Small intestine (tissue), 7 donors: ENCODE measurements at regions not wholly inside any gene's neighbourhood (a gene's known extent, or its start where the extent isn't known, plus 50 kb on each side); places are given as distances from the start of the nearest gene placed in this dataset.

Source experiments
- DNase-seq, 2 donors: peaks; one replicate each; pipeline versions ENCODE4 v3.0.0 to v3.0.0-alpha.2; 2013
- FAIRE-seq: peaks from 2 replicates; lab custom pipeline; 2012; peaks lifted over from hg19 to GRCh38; lab: Jason Lieb, UNC
- H3K27ac ChIP-seq, 3 donors: one replicate each; pipeline ENCODE4 v1.5.1; 2013; ENCODE audit warnings: low read length in 2 of 3, mild to moderate bottlenecking in 2 of 3, control low read depth in 1 of 3, inconsistent platforms in 1 of 3, low read depth in 1 of 3, moderate library complexity in 1 of 3
- H3K27me3 ChIP-seq, 3 donors: one replicate each; pipeline ENCODE4 v1.6.1; 2013; ENCODE audit warnings: low read length in 3 of 3, inconsistent platforms in 1 of 3; ENCODE audit not compliant: control insufficient read depth in 3 of 3, insufficient read depth in 3 of 3
- H3K36me3 ChIP-seq, 3 donors: one replicate each; pipeline ENCODE4 v1.6.1; 2013; ENCODE audit warnings: low read length in 3 of 3, inconsistent platforms in 1 of 3, low read depth in 1 of 3, mild to moderate bottlenecking in 1 of 3, moderate library complexity in 1 of 3; ENCODE audit not compliant: control insufficient read depth in 3 of 3, insufficient read depth in 2 of 3
- H3K4me1 ChIP-seq, 3 donors: one replicate each; pipeline ENCODE4 v1.6.1; 2013; ENCODE audit warnings: low read length in 2 of 3, inconsistent platforms in 1 of 3, low read depth in 1 of 3, mild to moderate bottlenecking in 1 of 3, moderate library complexity in 1 of 3; ENCODE audit not compliant: control insufficient read depth in 3 of 3, insufficient read depth in 2 of 3
- H3K4me3 ChIP-seq, 3 donors: one replicate each; pipeline ENCODE4 v1.5.1; 2013; ENCODE audit warnings: low read length in 3 of 3, control low read depth in 1 of 3, inconsistent platforms in 1 of 3, low read depth in 1 of 3, mild to moderate bottlenecking in 1 of 3, moderate library complexity in 1 of 3
- H3K9me3 ChIP-seq, 2 donors: one replicate each; pipeline ENCODE4 v1.6.1; 2013; ENCODE audit warnings: low read depth in 1 of 2, low read length in 1 of 2; ENCODE audit not compliant: control insufficient read depth in 2 of 2, insufficient read depth in 1 of 2
- WGBS, 3 donors: extraction: QIAGEN DNeasy Blood & Tissue Kit; methylation state at CpG; one replicate each; pipeline ENCODE4 v1.1.7; 2013; 5-methylcytosine and 5-hydroxymethylcytosine counted together
- donor health status: healthy with polysubstance abuse.
- donor health status: control.
- donor health status: control.
- donor health status: Bipolar disorder and iron deficiency.
- donor health status: healthy.

- no peak overlapping the region for H3K27ac ChIP-seq
- WGBS, 3 donors: 32 to 54% (median 40%) methylated on average over 6 of the region's 6 CpGs
- H3K27me3 ChIP-seq: no peaks in the 10 kb centered on the region
- FAIRE-seq (no peak), DNase-seq (peak in 1 of 2 donors; percentile 29)
- no peak overlapping the region for H3K4me3 ChIP-seq
- H3K9me3 ChIP-seq: peaks cover 0 to 59% of the 10 kb centered on the region in 2 donors
- H3K36me3 ChIP-seq: no peaks in the 10 kb centered on the region
- H3K4me1 ChIP-seq: no peaks in the 10 kb centered on the region
Observed at GRCh38 chr4:161252520-161253141, 911.2 kb downstream of the FSTL5 start.

- DNase-seq (no peak), FAIRE-seq (no peak)
- Histone ChIP-seq H3K27me3 (no peaks in the 10 kb centered on the region), H3K36me3 (no peaks in the 10 kb centered on the region), H3K9me3 (peaks cover 0 to 35% of the 10 kb centered on the region in 2 donors), H3K4me3 (no peak overlapping the region), H3K27ac (no peak overlapping the region), H3K4me1 (no peaks in the 10 kb centered on the region)
- WGBS, 3 donors: 83 to 87% (median 84%) methylated on average over 7 to 8 of the region's 8 CpGs
Observed at GRCh38 chr4:161249779-161250440, 913.9 kb downstream of the FSTL5 start.

- H3K27ac ChIP-seq: no peak overlapping the region
- WGBS, 3 donors: 93 to 100% (median 96%) methylated on average over 3 of the region's 3 CpGs
- H3K9me3 ChIP-seq: peaks cover 0 to 39% of the 10 kb centered on the region in 2 donors
- no peak for FAIRE-seq
- no peaks in the 10 kb centered on the region for H3K36me3 ChIP-seq
- no peaks in the 10 kb centered on the region for H3K27me3 ChIP-seq
- H3K4me3 ChIP-seq: no peak overlapping the region
- no peak for DNase-seq
- H3K4me1 ChIP-seq: no peaks in the 10 kb centered on the region
Observed at GRCh38 chr4:161248880-161249279, 914.9 kb downstream of the FSTL5 start.

- FAIRE-seq: no peak
- WGBS, 3 donors: 13 to 48% (median 21%) methylated on average over 1 of the region's 1 CpG
- no peaks in the 10 kb centered on the region for H3K4me1 ChIP-seq
- H3K36me3 ChIP-seq: no peaks in the 10 kb centered on the region
- no peak for DNase-seq
- no peak overlapping the region for H3K4me3 ChIP-seq
- H3K27ac ChIP-seq: no peak overlapping the region
- peaks cover 0 to 38% of the 10 kb centered on the region in 2 donors for H3K9me3 ChIP-seq
- no peaks in the 10 kb centered on the region for H3K27me3 ChIP-seq
Observed at GRCh38 chr4:161247831-161248230, 916.0 kb downstream of the FSTL5 start.

- WGBS, 3 donors: 38 to 88% (median 62%) methylated on average over 3 of the region's 3 CpGs
Observed at GRCh38 chr4:161238033-161238432, 925.8 kb downstream of the FSTL5 start.

GRCh38 chr4:161237495-161237894, 926.3 kb downstream of the FSTL5 start:
- no peak overlapping the region for H3K4me3 ChIP-seq
- no peak overlapping the region for H3K27ac ChIP-seq
- no peak for FAIRE-seq
- no peaks in the 10 kb centered on the region for H3K4me1 ChIP-seq
- WGBS, 3 donors: 71 to 79% (median 72%) methylated on average over 4 of the region's 4 CpGs
- H3K9me3 ChIP-seq: no peaks in the 10 kb centered on the region
- no peaks in the 10 kb centered on the region for H3K36me3 ChIP-seq
- no peaks in the 10 kb centered on the region for H3K27me3 ChIP-seq
- DNase-seq: no peak

More at GRCh38 chr4:161238033-161238432, 925.8 kb downstream of the FSTL5 start:
- Histone ChIP-seq H3K4me3 (no peak overlapping the region), H3K4me1 (no peaks in the 10 kb centered on the region), H3K9me3 (no peaks in the 10 kb centered on the region), H3K36me3 (no peaks in the 10 kb centered on the region), H3K27ac (no peak overlapping the region), H3K27me3 (no peaks in the 10 kb centered on the region)
- FAIRE-seq (no peak), DNase-seq (no peak)

- peaks cover 0 to 2% (median 0%) of the 10 kb centered on the region in 3 donors for H3K4me1 ChIP-seq
- no peak for FAIRE-seq
- DNase-seq: no peak
- H3K36me3 ChIP-seq: no peaks in the 10 kb centered on the region
- H3K27ac ChIP-seq: no peak overlapping the region
- no peaks in the 10 kb centered on the region for H3K27me3 ChIP-seq
- no peak overlapping the region for H3K4me3 ChIP-seq
- peaks cover 0 to 18% of the 10 kb centered on the region in 2 donors for H3K9me3 ChIP-seq
Observed at GRCh38 chr4:161225327-161225726, 938.5 kb downstream of the FSTL5 start.

- H3K4me3 ChIP-seq: no peak overlapping the region
- peak; percentile 24 to 53 for DNase-seq
- H3K27me3 ChIP-seq: no peaks in the 10 kb centered on the region
- FAIRE-seq: no peak
- WGBS, 3 donors: 5 to 50% (median 23%) methylated on average over 2 of the region's 2 CpGs
- H3K9me3 ChIP-seq: peaks cover 0 to 12% of the 10 kb centered on the region in 2 donors
- no peak overlapping the region for H3K27ac ChIP-seq
- no peaks in the 10 kb centered on the region for H3K36me3 ChIP-seq
- H3K4me1 ChIP-seq: peaks cover 0 to 2% (median 0%) of the 10 kb centered on the region in 3 donors
Observed at GRCh38 chr4:161222889-161223288, 940.9 kb downstream of the FSTL5 start.
